MCF 10A (cell line): ENCODE measurements at regions not wholly inside any gene's neighbourhood (a gene's known extent, or its start where the extent isn't known, plus 50 kb on each side); places are given as distances from the start of the nearest gene placed in this dataset.

ENCODE experiments used
- BruUV-seq: library from RNA; stranded (reverse); fragments of 400-500 nt; replicated peaks from 2 replicates; lab custom pipeline; 2021; lab: Mats Ljungman, UMichigan
- CTCF ChIA-PET: fragments of 300-600 bp; sonication (Branson Sonifier 250); formaldehyde crosslinking; extraction: SDS; loops from one replicate; lab custom pipeline; 2021; ENCODE audit warnings: antibody characterized with exemption, inconsistent platforms; lab: Yijun Ruan, JAX
- POLR2A ChIA-PET: fragments of 300-600, 350-650 bp; sonication (Branson Sonifier 250); formaldehyde crosslinking; extraction: SDS; loops from one replicate; lab custom pipeline; 2020; ENCODE audit warnings: antibody characterized with exemption, inconsistent platforms; lab: Yijun Ruan, JAX
- DNase-seq: peaks from one replicate; pipeline ENCODE4 v3.0.0-alpha.2; 2018; ENCODE audit not compliant: unreplicated experiment
- H3K27ac Mint-ChIP-seq: one replicate; pipeline ENCODE4 v1.8.0; 2022; ENCODE audit warnings: mild to moderate bottlenecking, low read depth, mixed read lengths; ENCODE audit not compliant: unreplicated experiment
- H3K27me3 Mint-ChIP-seq: one replicate; pipeline ENCODE4 v1.8.0; 2022; ENCODE audit warnings: mixed read lengths; ENCODE audit not compliant: insufficient read depth, unreplicated experiment
- H3K36me3 Mint-ChIP-seq: one replicate; pipeline ENCODE4 v1.8.0; 2022; ENCODE audit warnings: mild to moderate bottlenecking, moderate library complexity, mixed read lengths; ENCODE audit not compliant: insufficient read depth, unreplicated experiment
- H3K4me1 Mint-ChIP-seq: one replicate; pipeline ENCODE4 v1.8.0; 2022; ENCODE audit warnings: mixed read lengths; ENCODE audit not compliant: insufficient read depth, unreplicated experiment
- H3K4me3 Mint-ChIP-seq: one replicate; pipeline ENCODE4 v1.8.0; 2022; ENCODE audit warnings: mild to moderate bottlenecking, moderate library complexity, mixed read lengths; ENCODE audit not compliant: unreplicated experiment
- H3K9me3 Mint-ChIP-seq: one replicate; pipeline ENCODE4 v1.8.0; 2022; ENCODE audit warnings: mixed read lengths; ENCODE audit not compliant: unreplicated experiment
- CTCF ChIP-seq: fragments of 200-600 bp; IDR thresholded peaks from one replicate; pipeline ENCODE4 v1.8.0; 2022; ENCODE audit warnings: antibody characterized with exemption, mild to moderate bottlenecking; ENCODE audit not compliant: unreplicated experiment
- intact Hi-C: fragments of 100-400 bp; cut with micrococcal nuclease; formaldehyde crosslinking; loops from 2 replicates; pipeline ENCODE4 v1.14.1; 2022

DNA sequence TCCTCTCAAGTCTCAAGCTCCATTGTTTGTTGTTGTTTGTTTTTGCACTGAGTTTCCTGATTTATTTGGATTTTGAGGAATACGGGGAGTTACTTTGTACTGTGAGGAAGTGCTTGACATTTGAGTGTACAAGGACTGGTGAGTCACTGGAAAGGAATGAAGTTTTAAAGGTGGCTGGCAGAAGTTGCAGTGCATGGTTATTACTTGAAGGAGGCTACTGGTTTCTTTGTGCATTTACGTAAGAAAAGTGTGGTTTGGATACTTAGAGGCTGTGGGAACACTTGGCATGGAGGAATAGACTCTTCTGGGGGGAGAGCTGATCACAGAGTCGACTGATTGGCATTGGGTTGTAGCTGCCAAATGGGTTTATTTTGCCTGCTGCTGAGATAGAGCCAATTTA is 919.0 kb downstream of the TAF11L14 start:
- ChIA-PET POLR2A (interaction anchor here (0.6 kb wide), 1 partner anchor 67 kb away, joined by 4 read pairs; no protein-coding TSS in a partner anchor), CTCF (interaction anchor here (0.5 to 1.0 kb wide), 2 partner anchors 87 to 195 kb away, joined by 3 read pairs; no protein-coding TSS in a partner anchor)
- Mint-ChIP-seq H3K27me3 (no peaks in the 10 kb centered on the region), H3K36me3 (no peaks in the 10 kb centered on the region), H3K9me3 (peaks cover 8% of the 10 kb centered on the region), H3K4me3 (peak overlapping the region; percentile 4), H3K27ac (peak overlapping the region; percentile 88), H3K4me1 (peaks cover 10% of the 10 kb centered on the region)
- DNase-seq, result peak; percentile 91
- intact Hi-C loops, result no loop called here
- no peak for TF ChIP-seq CTCF
- BruUV-seq, result no TSS peak

DNA sequence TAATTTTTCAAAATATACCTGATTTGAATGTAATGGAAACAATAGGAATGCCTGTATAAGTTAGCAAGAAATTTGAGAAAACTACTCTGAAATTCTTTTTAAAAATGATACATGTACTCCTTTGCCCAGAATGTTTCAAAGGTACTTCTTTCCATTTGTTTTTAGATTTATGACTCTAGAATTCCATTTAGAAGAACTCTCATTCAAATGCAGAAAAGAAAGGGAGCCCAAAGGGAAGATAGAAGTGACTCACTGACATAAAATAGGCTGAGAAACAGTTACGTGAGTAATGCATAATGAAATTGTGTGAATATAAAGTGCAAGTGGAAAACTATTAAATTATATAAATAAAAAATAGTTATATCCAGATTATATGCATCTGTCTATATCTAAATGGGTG is 926.3 kb downstream of the TAF11L14 start:
- H3K27ac Mint-ChIP-seq, result no peak overlapping the region
- no peaks in the 10 kb centered on the region for H3K27me3 Mint-ChIP-seq
- no peaks in the 10 kb centered on the region for H3K4me1 Mint-ChIP-seq
- H3K9me3 Mint-ChIP-seq, result no peaks in the 10 kb centered on the region
- ChIA-PET CTCF (no interaction called here), POLR2A (no interaction called here)
- DNase-seq, result no peak
- H3K4me3 Mint-ChIP-seq, result no peak overlapping the region
- BruUV-seq, result no TSS peak
- TF ChIP-seq CTCF, result no peak
- intact Hi-C loops, result no loop called here
- no peaks in the 10 kb centered on the region for H3K36me3 Mint-ChIP-seq

- POLR2A ChIA-PET, result no interaction called here
- H3K36me3 Mint-ChIP-seq, result no peaks in the 10 kb centered on the region
- BruUV-seq, result no TSS peak
- no peak for TF ChIP-seq CTCF
- DNase-seq, result no peak
- no peaks in the 10 kb centered on the region for H3K27me3 Mint-ChIP-seq
- CTCF ChIA-PET, result interaction anchor here (0.7 kb wide), 1 partner anchor 38 kb away, joined by 3 read pairs; no protein-coding TSS in a partner anchor
- intact Hi-C loops, result no loop called here
- no peak overlapping the region for H3K27ac Mint-ChIP-seq
- no peaks in the 10 kb centered on the region for H3K9me3 Mint-ChIP-seq
- no peaks in the 10 kb centered on the region for H3K4me1 Mint-ChIP-seq
- no peak overlapping the region for H3K4me3 Mint-ChIP-seq
Measured at GRCh38 chr5:18563853-18564252, 929.6 kb downstream of the TAF11L14 start.

DNA sequence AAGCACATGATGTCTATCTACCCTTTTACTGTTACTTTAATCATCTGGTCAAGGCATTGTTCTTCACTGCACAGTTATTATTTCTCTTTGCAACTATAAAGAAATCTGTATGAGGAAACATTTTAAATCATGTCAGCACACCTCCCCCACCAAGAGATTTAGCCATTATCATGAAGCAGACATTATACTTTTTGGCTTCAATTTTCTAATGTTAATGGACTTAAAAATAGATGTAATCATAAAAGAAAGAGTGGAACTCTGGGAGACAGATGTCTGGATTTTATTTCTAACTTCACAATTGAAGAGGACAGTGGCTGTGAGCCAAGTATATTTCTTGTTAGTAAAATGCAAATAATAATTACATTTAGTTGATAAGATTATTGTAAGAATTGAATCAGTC is 932.4 kb downstream of the TAF11L14 start:
- H3K4me3 Mint-ChIP-seq, result no peak overlapping the region
- H3K4me1 Mint-ChIP-seq, result no peaks in the 10 kb centered on the region
- no peak for TF ChIP-seq CTCF
- H3K36me3 Mint-ChIP-seq, result no peaks in the 10 kb centered on the region
- H3K27me3 Mint-ChIP-seq, result no peaks in the 10 kb centered on the region
- no peak overlapping the region for H3K27ac Mint-ChIP-seq
- ChIA-PET POLR2A (no interaction called here), CTCF (no interaction called here)
- intact Hi-C loops, result no loop called here
- no TSS peak for BruUV-seq
- no peak for DNase-seq
- no peaks in the 10 kb centered on the region for H3K9me3 Mint-ChIP-seq
